Tongue (tissue), 2 donors: ENCODE measurements at regions not wholly inside any gene's neighbourhood (a gene's known extent, or its start where the extent isn't known, plus 50 kb on each side); places are given as distances from the start of the nearest gene placed in this dataset. TPM values are rescaled to one million over a fixed set of nuclear protein-coding genes. Genes with fewer than 3 reads are reported as not detected.
"Not testable (repeated sequence)": the region's sequence is repeated elsewhere in the genome, so short reads cannot be mapped to it uniquely, and the experiment has no call there.

Experiments used
- DNase-seq: peaks from one replicate; pipeline ENCODE4 v3.0.0-alpha.2; 2015
- small RNA-seq: library from RNA; depleted of rRNA; stranded (forward); fragments of <200 nt; gene quantifications from one replicate; pipeline ENCODE3, GENCODE V24; 2014; ENCODE audit warnings: low replicate concordance

DNA sequence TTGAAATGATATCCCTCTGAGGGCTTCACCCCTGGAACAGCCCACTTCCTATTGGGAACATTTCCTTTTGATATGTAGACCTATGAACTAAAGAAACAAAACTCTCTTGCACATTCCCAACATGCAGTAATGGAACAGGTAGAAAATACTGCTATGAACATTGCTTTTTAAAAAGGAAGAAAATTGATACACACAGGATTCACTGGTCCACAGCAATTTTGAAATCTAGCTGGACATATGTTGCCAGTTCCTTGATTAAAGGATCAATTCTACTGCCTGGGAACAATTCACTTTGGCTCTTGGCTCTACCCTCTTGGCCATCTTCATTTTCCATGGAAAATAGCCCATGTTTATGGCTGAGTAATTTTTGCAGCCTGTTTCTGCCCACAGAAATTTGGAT is 74.9 kb upstream of the ZNF280D start:
- no peak for DNase-seq

DNA sequence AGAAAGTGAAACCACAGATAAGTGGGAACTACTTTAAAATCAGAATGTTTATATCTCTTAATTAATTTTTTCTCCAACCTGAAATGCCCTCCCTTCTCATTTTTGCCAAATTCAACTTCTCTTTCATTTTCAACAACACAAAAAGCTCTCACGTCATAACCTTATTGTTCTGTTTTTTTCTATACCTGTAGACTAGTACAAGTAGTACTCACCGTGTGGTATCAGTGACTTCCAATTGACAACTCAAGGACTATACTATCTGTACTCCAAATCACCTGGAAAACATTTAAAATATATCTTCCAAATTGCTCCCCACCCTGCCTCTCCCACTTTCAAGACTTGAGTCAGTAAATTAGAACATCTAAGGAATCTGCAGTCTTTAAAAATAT is 72.8 kb upstream of the ZNF280D start:
- DNase-seq = no peak

DNA sequence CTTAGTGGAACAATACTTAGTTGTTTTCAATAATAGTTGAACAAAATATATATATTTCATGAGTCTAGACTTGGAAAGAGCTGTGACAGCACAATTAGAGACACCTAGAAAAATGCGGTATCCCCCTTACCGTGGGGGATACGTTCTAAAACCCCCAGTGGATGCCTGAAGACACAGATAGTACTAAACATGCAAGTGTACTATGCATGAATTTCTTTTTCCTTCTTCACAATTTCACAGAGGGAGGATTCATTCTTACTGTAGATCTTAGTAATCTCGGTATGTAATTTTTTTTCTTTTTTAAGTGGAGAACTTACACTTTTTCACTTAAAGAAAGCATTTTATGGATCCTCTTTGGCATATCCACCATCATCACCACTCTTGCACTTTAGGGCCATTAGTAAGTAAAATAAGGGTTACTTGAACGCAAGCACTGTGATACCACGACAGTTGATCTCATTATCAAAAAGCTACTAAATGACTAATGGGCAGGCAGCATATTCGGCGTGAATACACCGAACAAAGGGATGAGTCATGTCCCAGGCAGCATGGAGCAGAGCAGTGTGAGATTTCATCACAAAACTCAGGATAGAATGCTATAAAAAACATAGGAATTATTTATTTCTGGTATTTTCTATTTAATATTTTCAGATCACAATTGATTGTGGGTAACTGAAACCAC is 72.3 kb upstream of the ZNF280D start:
- no peak for DNase-seq

- peak; percentile 64 for DNase-seq
These were observed 71.6 kb upstream of the ZNF280D start for GRCh38 chr15:56804938-56805337.

GRCh38 chr15:56804279-56804678 is 71.0 kb upstream of the ZNF280D start:
- DNase-seq = no peak

DNA sequence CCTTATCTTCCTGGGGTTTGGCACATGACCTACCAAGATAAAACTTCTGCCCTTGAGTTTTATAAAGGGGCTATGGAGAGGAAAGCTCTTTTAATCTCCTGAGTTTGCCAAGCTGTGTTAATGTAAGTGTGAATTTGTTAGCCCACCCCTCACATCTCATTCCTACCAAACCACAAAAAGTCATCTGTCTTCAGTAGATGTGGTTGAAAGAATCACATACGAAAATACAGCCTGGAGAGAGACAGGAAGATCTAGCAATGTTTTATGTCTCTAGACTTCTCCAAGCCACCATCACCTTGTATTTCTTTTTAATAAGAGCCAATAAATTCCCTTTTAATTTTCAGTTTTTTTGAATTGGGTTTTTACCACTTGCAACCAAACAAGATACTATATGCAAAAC is 68.9 kb upstream of the ZNF280D start:
- DNase-seq = no peak

- DNase-seq = no peak
These were observed 65.3 kb upstream of the ZNF280D start for GRCh38 chr15:56798639-56799038.

DNA sequence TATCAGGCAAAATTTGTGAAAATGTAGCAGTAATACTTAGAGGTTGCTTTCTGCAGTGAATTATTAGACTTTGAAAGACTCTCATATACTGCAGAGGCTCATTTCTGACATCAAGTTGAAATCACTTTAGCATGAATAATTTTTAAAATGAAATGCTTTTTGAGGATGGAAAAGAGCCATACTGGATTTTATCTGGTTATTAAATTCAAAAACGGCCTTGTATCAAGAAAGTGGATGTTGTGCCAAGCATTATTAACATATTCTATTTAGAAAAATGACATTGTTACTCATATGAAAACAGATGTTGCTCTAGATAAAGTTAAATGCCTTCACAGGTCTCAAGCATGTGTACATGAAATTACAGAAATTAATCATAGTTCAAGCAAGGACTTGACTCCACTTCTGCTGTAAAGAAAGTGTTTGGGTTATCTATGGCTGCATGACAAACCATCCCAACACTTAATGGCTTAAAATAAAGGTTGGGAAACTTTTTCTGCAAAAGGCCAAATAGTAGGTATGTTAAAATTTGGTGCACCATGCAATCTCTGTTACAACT is 64.5 kb upstream of the ZNF280D start:
- DNase-seq = peak; percentile 32

DNA sequence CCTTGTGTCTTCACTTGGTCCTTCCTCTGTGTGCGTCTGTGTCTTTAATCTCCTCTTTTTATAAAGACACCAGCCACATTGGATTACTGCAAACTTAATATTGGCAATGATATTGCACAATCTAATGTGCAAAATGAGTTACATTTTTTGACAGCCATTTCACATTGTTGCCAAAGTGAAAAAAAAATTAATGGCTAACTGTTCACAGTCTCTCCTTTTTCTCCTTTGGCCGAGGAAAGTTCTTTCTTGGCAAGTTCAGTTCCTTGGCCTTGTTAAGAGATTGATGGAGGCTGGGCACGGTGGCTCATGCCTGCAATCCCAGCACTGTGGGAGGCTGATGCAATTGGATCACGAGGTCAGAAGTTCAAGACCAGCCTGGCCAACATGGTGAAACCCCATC is 62.2 kb upstream of the ZNF280D start:
- DNase-seq = no peak

GRCh38 chr15:56794553-56795329 is 61.4 kb upstream of the ZNF280D start:
- peak; percentile 24 for DNase-seq

DNA sequence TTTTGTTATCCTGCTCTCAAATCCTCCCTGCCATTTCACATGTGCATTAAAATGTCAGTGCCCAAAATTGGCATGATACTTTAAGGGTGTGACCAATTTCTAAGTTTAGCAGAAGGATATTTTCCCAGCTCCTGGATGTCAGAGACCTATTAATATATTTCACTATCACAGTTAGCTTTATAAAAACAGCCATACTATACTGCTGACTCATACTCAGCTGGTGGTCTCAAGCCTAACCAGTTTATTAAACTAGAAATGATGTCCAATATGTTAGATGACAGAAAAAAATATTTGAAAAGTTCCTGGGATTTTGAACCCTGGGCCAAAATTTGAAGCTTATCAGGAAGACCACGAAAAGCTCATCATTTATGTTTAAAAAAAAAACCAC is 60.9 kb upstream of the ZNF280D start:
- DNase-seq = no peak

DNA sequence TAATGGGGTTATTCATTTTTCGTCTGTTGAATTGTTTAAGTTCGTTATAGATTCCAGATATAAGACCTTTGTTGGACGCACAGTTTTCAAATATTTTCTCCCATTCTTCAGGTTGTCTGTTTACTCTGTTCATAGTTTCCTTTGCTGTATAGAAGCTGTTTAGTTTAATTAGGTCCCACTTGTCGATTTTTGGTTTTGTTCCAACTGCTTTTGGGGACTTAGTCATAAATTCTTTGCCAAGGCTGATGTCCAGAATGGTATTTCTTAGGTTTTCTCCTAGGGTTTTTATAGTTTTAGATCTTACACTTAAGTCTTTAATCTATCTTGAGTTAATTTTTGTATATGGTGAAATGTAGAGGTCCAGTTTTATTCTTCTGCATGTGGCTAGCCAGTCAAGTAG is 58.9 kb upstream of the ZNF280D start:
- no peak for DNase-seq

GRCh38 chr15:56791521-56791920 is 58.2 kb upstream of the ZNF280D start:
- DNase-seq = not testable (repeated sequence)

GRCh38 chr15:56788359-56788758 is 55.0 kb upstream of the ZNF280D start:
- DNase-seq = no peak

DNA sequence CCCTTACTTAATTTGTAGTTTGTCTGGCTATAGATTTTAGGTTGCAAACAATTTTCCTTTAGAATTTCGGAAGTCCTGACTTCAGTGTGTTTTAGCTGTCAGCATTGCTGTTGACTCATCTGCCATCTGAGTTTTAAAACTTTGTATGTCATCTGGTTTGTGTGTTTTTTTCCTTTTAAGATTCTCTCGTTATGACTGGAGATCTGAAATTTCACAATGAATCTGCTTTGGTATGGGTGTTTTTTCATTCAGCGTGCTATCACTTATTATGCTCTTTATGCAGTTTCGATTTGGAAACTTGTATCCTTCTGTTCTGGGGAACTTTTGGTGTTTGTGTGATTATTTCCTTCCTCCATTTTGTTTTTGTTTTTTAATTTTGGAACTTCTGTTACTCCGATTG is 53.7 kb upstream of the ZNF280D start:
- DNase-seq = no peak

DNA sequence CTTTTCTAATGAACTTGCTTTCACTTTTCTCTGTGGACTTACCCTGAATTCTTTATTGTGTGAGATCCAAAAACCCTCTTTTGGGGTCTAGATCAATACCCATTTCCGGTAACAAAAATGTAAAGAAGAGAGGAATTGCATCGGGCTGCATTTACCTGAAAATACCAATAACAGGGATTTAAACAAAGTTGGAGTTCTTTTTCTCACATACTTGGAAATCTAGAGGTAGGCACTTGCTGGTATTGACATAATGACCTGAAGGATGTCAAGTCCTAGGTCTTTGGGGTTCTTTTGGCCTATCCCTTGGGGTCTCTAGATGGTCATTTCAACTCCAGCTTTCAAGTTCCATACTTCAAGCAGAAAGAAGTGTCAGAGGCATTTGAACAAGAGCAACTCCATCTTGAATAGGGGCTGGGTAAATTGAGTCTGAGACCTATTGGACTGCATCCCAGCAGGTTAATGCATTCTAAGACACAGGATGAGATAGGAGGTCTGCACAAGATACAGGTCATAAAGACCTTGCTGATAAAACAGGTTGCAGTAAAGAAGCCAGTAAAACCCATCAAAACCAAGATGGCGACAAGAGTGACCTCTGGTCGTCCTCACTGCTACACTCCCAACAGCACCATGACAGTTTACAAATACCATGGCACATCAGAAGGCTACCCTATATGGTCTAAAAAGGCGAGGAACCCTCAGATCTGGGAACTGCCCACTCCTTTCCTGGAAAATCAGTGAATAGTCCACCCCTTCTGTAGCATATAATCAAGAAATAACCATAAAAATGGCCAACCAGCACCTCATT is 50.8 kb upstream of the ZNF280D start:
- DNase-seq = no peak

- DNase-seq = no peak
These were observed 50.0 kb upstream of the ZNF280D start for GRCh38 chr15:56783156-56783856.

Small RNA genes lying in the stretch of these regions (small RNA-seq; reads per million reads assigned to genes)
- gene AC090517.1 (not detected), gene AC090517.3 (not detected)
